GM23338 (cell line): ENCODE measurements at regions not wholly inside any gene's neighbourhood (a gene's known extent, or its start where the extent isn't known, plus 50 kb on each side); places are given as distances from the start of the nearest gene placed in this dataset.

Experiments
- CTCF ChIP-seq, 2 experiments: fragments of 200-600 bp in 1 of 2; sonication (generic) in 1 of 2; conservative IDR thresholded peaks; 2 replicates each; pipeline versions ENCODE4 v1.5.1 to v1.6.1; 2016 to 2017; ENCODE audit warnings: antibody characterized with exemption in 2 of 2, low read depth in 2 of 2, mild to moderate bottlenecking in 2 of 2, moderate library complexity in 1 of 2
- EZH2 ChIP-seq: fragments of 200-600 bp; sonication (generic); IDR thresholded peaks from one replicate; pipeline ENCODE4 v1.8.0; 2017; ENCODE audit warnings: antibody characterized with exemption, mild to moderate bottlenecking, low read depth; ENCODE audit not compliant: unreplicated experiment
- JUNB ChIP-seq: IDR thresholded peaks from one replicate; pipeline ENCODE4 v1.6.1; 2016; ENCODE audit warnings: antibody characterized with exemption; ENCODE audit not compliant: unreplicated experiment

- TF ChIP-seq CTCF (conservative IDR thresholded peaks at IDR 0.05; ENCODE audit: low read depth in 2 of 2), result no peak
- no peak for TF ChIP-seq EZH2
- TF ChIP-seq JUNB, result no peak
Measured at GRCh38 chr6:49001856-49002541, 461.1 kb downstream of the MMUT start.
